ENCODE measurements at regions not wholly inside any gene's neighbourhood (a gene's known extent, or its start where the extent isn't known, plus 50 kb on each side); places are given as distances from the start of the nearest gene placed in this dataset.

DNA sequence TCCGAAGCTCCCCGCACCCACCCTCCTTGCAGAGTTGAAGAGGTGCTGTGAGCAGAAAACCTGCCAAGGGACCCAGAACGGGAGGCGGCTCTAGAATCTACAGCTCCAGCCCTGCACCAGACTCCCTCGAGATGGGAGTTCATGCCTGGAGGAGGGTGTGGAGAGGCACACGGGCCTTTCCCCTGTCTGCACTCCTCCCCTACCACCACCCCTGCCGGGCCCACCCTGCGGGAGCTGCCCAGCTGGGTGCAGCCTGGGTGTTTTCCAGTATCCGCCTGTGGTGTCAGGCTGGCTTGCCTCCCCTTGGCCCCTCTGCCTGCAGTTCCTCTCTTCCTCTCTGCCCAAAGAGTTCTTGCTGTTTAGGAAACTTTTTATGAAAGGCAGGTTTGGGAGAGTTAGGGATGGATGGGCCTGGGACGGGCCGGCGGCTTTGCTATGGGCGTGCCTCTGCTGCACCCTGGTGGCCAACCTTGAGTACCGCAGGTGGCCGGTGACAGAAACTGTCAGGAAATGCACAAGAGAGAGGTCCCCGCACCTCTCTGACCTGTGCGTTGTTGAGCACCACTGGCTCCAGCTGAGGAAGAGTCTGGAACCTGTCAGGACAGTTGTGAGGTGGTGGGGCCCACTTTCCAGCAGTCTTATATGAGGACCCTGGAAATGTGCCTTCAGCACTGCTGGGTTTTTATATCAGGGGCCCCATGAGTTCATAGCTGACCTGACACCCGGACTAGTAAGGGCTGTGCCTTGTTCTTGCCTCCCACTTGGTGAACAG is 354.1 kb downstream of the SEC14L1 start (continued):
- TF ChIP-seq CTCF (IDR thresholded peaks at IDR 0.05 in 2 of 3, conservative IDR thresholded peaks at IDR 0.05 in 1 of 3; ENCODE audit: insufficient read depth in 2 of 3, low read depth in 1 of 3, low read length in 3 of 3) (peak; percentile 91 to 96 (median 94)), YY1 (IDR thresholded peaks at IDR 0.05; ENCODE audit: borderline replicate concordance in 1 of 3, control insufficient read depth in 1 of 3, extremely low read depth in 1 of 3, insufficient read depth in 3 of 3, insufficient read length in 1 of 3, insufficient replicate concordance in 2 of 3, low read depth in 1 of 3, low read length in 2 of 3) (no peak), ATF1 (CRISPR knock-in tag; IDR thresholded peaks at IDR 0.05) (no peak), ATF1 (tag; IDR thresholded peaks at IDR 0.05) (no peak), PKNOX1 (IDR thresholded peaks at IDR 0.05) (no peak), ZBTB34 (CRISPR knock-in tag; IDR thresholded peaks at IDR 0.05) (no peak), SRSF9 (IDR thresholded peaks at IDR 0.05; ENCODE audit: borderline replicate concordance, low read depth, low read length) (no peak), IRF9 (tag; IDR thresholded peaks at IDR 0.05) (no peak), ETS1 (conservative IDR thresholded peaks at IDR 0.05; ENCODE audit: control insufficient read depth, low read depth, low read length) (no peak), HMG20A (CRISPR knock-in tag; conservative IDR thresholded peaks at IDR 0.05) (no peak)
- TF ChIP-seq, protein P1, sequence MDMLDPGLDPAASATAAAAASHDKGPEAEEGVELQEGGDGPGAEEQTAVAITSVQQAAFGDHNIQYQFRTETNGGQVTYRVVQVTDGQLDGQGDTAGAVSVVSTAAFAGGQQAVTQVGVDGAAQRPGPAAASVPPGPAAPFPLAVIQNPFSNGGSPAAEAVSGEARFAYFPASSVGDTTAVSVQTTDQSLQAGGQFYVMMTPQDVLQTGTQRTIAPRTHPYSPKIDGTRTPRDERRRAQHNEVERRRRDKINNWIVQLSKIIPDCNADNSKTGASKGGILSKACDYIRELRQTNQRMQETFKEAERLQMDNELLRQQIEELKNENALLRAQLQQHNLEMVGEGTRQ (CRISPR knock-in tag; IDR thresholded peaks at IDR 0.05), result no peak
- TF ChIP-seq, protein P2, sequence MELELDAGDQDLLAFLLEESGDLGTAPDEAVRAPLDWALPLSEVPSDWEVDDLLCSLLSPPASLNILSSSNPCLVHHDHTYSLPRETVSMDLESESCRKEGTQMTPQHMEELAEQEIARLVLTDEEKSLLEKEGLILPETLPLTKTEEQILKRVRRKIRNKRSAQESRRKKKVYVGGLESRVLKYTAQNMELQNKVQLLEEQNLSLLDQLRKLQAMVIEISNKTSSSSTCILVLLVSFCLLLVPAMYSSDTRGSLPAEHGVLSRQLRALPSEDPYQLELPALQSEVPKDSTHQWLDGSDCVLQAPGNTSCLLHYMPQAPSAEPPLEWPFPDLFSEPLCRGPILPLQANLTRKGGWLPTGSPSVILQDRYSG (tag; conservative IDR thresholded peaks at IDR 0.05; ENCODE audit: low read depth), result no peak
- TF ChIP-seq, protein P3, sequence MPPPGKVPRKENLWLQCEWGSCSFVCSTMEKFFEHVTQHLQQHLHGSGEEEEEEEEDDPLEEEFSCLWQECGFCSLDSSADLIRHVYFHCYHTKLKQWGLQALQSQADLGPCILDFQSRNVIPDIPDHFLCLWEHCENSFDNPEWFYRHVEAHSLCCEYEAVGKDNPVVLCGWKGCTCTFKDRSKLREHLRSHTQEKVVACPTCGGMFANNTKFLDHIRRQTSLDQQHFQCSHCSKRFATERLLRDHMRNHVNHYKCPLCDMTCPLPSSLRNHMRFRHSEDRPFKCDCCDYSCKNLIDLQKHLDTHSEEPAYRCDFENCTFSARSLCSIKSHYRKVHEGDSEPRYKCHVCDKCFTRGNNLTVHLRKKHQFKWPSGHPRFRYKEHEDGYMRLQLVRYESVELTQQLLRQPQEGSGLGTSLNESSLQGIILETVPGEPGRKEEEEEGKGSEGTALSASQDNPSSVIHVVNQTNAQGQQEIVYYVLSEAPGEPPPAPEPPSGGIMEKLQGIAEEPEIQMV (tag; conservative IDR thresholded peaks at IDR 0.05; ENCODE audit: low read depth), result no peak
- TF ChIP-seq, protein P4, sequence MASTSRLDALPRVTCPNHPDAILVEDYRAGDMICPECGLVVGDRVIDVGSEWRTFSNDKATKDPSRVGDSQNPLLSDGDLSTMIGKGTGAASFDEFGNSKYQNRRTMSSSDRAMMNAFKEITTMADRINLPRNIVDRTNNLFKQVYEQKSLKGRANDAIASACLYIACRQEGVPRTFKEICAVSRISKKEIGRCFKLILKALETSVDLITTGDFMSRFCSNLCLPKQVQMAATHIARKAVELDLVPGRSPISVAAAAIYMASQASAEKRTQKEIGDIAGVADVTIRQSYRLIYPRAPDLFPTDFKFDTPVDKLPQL (IDR thresholded peaks at IDR 0.05; ENCODE audit: extremely low read depth, insufficient read length), result no peak
